BJ (cell line): ENCODE measurements at regions not wholly inside any gene's neighbourhood (a gene's known extent, or its start where the extent isn't known, plus 50 kb on each side); places are given as distances from the start of the nearest gene placed in this dataset.

ENCODE experiments used
- CTCF ChIA-PET: fragments of 350-600 bp; formaldehyde crosslinking; extraction: SDS; loops from one replicate; lab custom pipeline; 2021; ENCODE audit warnings: antibody characterized with exemption, inconsistent platforms; lab: Yijun Ruan, JAX
- POLR2A ChIA-PET: fragments of 300-600 bp; sonication (Branson Sonifier 250); formaldehyde crosslinking; extraction: SDS; loops from one replicate; lab custom pipeline; 2021; ENCODE audit warnings: antibody characterized with exemption; lab: Charles Lee
- DNase-seq: peaks from one replicate; pipeline ENCODE4 v3.0.0-alpha.2; 2011; ENCODE audit warnings: low read depth
- H3K27me3 ChIP-seq: 2 replicates; pipeline ENCODE4 v1.6.0; 2011; ENCODE audit warnings: low read length; ENCODE audit not compliant: control insufficient read depth, insufficient read depth
- H3K36me3 ChIP-seq: 2 replicates; pipeline ENCODE4 v1.5.1; 2011; ENCODE audit warnings: low read length; ENCODE audit not compliant: control insufficient read depth, insufficient read depth
- H3K4me3 ChIP-seq: 2 replicates; pipeline ENCODE4 v1.5.1; 2011; ENCODE audit warnings: low read depth, mild to moderate bottlenecking, control low read depth, low read length
- TF ChIP-seq, protein P1 (sequence below): IDR thresholded peaks from 2 replicates; pipeline ENCODE4 v1.5.1; 2011; ENCODE audit warnings: low read depth, mild to moderate bottlenecking, control low read depth, inconsistent platforms, low read length, moderate library complexity; ENCODE audit not compliant: insufficient read depth

DNA sequence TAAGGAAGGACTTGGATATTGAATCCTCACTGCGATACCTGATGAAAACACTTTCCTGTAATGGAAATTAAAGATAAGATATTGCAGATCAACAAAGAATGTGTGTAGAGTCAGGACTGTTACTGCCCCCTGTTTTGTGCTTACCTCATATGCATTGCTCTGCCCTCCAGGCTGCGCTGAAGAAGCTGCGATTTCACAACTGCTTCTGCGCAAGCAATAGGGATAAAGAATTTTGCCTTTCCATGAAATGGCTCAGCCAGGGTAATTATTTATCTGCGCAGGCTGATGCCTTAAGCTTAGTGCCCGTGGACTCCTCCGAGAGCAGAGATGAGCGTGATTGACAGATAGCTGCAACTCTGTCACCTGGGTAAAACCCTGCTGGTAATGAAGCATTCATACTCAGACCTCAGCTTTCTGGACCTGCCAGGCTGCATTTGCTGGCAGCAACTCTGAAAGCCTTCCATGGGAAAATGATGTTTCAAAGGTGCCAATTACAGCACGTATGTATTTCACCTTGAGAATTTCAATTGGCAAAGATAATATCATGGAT is 370.6 kb downstream of the SAMD5 start:
- no peaks in the 10 kb centered on the region for H3K36me3 ChIP-seq
- CTCF ChIA-PET: no interaction called here
- no peak for DNase-seq
- TF ChIP-seq, protein P1, sequence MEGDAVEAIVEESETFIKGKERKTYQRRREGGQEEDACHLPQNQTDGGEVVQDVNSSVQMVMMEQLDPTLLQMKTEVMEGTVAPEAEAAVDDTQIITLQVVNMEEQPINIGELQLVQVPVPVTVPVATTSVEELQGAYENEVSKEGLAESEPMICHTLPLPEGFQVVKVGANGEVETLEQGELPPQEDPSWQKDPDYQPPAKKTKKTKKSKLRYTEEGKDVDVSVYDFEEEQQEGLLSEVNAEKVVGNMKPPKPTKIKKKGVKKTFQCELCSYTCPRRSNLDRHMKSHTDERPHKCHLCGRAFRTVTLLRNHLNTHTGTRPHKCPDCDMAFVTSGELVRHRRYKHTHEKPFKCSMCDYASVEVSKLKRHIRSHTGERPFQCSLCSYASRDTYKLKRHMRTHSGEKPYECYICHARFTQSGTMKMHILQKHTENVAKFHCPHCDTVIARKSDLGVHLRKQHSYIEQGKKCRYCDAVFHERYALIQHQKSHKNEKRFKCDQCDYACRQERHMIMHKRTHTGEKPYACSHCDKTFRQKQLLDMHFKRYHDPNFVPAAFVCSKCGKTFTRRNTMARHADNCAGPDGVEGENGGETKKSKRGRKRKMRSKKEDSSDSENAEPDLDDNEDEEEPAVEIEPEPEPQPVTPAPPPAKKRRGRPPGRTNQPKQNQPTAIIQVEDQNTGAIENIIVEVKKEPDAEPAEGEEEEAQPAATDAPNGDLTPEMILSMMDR: no peak
- H3K4me3 ChIP-seq: no peak overlapping the region
- POLR2A ChIA-PET: no interaction called here
- H3K27me3 ChIP-seq: no peaks in the 10 kb centered on the region

DNA sequence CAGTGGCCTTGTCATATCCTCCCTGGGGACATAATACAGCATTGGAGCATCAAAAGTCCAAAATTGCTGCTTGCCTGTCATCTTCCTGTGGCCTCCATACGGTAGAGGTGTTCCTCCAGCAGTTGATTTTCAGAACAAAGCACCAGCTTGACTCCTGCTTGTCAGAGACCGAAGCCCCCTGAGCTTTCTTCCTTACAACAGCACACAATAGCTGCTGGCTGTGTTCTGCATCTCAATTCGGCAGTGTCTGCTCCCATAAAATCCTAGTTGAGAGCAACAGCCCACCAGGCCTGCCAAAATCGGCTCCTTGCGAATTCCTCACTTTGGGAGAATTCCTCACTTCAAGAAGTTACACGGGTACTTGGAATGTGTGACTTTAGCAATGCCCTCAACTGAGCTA is 372.9 kb downstream of the SAMD5 start:
- Histone ChIP-seq H3K4me3 (no peak overlapping the region), H3K27me3 (no peaks in the 10 kb centered on the region), H3K36me3 (no peaks in the 10 kb centered on the region)
- POLR2A ChIA-PET: no interaction called here
- TF ChIP-seq, protein P1: no peak
- CTCF ChIA-PET: no interaction called here
- no peak for DNase-seq

DNA sequence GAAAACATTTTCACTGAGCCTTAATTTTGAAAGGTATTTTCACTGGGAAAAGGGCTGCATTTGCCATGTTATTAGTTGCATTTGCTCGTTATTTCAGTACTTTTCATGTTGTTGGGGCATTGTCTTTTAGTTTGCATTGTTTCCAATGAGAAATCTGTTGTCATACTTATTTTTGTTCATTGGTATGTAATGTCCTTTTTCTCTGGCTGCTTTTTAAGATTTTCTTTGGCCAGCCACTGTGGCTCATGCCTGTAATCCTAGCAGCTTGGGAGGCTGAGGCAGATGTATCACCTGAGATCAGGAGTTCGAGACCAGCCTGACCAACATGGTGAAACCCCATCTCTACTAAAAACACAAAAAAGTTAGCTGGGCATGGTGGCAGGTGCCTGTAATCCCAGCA is 379.9 kb downstream of the SAMD5 start:
- no peaks in the 10 kb centered on the region for H3K36me3 ChIP-seq
- no peak overlapping the region for H3K4me3 ChIP-seq
- TF ChIP-seq, protein P1: no peak
- ChIA-PET CTCF (interaction anchor here (1.7 kb wide), 1 partner anchor 11 kb away, joined by 6 read pairs; no protein-coding TSS in a partner anchor), POLR2A (no interaction called here)
- no peak for DNase-seq
- no peaks in the 10 kb centered on the region for H3K27me3 ChIP-seq

DNA sequence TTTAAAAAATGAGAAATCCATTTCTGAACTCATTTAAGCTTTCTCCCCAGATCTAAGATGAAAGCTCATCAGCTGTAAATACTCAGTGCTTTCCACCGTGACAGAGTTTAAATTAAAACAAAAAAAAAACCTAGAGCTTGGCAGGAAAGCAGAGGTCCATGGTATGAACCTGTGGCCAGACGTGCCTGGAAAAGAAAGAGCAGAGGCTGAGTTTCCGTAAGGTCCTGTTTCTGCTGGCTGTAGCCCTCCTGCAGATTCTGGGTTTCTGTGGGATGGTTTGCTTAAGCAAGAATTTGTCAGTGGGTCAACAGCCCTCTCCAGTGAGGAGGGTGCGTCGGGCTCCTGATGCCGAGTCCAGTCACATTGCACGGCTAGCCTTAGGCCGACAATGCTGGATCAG is 383.2 kb downstream of the SAMD5 start:
- no peaks in the 10 kb centered on the region for H3K27me3 ChIP-seq
- no peaks in the 10 kb centered on the region for H3K36me3 ChIP-seq
- CTCF ChIA-PET: no interaction called here
- TF ChIP-seq, protein P1: no peak
- no peak overlapping the region for H3K4me3 ChIP-seq
- no peak for DNase-seq
- POLR2A ChIA-PET: no interaction called here

DNA sequence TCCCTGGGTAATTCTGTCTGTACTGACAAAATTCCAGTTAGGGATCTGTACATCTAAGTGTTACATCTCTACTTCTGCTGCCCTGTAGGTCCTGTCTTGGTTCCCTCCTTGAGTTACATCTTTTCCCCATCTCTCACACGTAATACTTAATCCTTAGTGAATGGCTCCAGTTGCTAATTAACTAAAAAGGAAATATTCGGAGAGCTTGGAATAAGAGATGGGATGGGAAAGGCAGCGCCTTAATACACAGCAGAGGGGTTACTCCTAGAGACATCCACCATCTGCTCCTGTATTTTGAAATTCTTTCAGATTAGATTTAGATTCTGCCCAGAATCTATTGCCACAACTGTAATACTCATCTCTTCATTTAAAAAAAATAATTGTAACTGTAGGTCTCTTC is 384.0 kb downstream of the SAMD5 start:
- Histone ChIP-seq H3K4me3 (no peak overlapping the region), H3K36me3 (no peaks in the 10 kb centered on the region), H3K27me3 (no peaks in the 10 kb centered on the region)
- POLR2A ChIA-PET: no interaction called here
- TF ChIP-seq, protein P1: no peak
- no peak for DNase-seq
- CTCF ChIA-PET: interaction anchor here (1.6 kb wide), 1 partner anchor 8 kb away, joined by 4 read pairs; no protein-coding TSS in a partner anchor
